ENCODE measurements at regions not wholly inside any gene's neighbourhood (a gene's known extent, or its start where the extent isn't known, plus 50 kb on each side); places are given as distances from the start of the nearest gene placed in this dataset.

DNA sequence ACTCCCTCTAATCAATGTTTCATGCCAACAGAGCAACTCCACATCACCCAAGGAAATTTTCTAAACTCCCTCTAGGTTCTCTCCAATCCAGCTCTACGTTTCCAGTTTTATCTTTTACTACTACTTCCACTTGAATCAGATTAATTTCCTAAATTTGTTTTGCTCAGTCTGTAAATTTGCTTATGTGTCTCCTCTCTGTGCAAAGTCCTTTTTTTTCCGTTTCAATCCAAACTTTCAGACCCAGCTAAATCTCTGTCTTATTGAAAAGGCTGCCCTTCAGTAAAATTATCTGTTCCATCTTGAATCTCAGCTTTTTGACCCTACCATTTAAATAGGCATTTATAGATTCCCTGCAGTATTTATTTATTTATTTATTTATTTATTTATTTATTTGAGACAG is 61.4 kb upstream of the COX10 start:
- intact Hi-C loops (cut with micrococcal nuclease; ENCODE audit: unreplicated experiment) (no loop called here), in situ Hi-C loops (cut with HindIII; ENCODE audit: low pct_unique_long_range_greater_than_20kb, low sequenced_read_pairs) (no loop called here)
- Histone ChIP-seq H3K27ac (ENCODE audit: low read length) (no peak overlapping the region), H3K9me3 (ENCODE audit: control insufficient read depth, insufficient read depth, low read depth, low read length) (no peaks in the 10 kb centered on the region), H3K27me3 (ENCODE audit: control insufficient read depth, insufficient read depth, low read length) (no peaks in the 10 kb centered on the region; the same call in 1 of the 2 replicates), H3K4me3 (ENCODE audit: low read depth in 2 of 2, low read length in 2 of 2) (no peak overlapping the region), H3K4me1 (ENCODE audit: control insufficient read depth, insufficient read depth, low read length) (no peaks in the 10 kb centered on the region), H3K36me3 (ENCODE audit: control insufficient read depth, insufficient read depth, low read length) (no peaks in the 10 kb centered on the region)
- POLR2A ChIA-PET = no interaction called here
- TF ChIP-seq, protein P1, sequence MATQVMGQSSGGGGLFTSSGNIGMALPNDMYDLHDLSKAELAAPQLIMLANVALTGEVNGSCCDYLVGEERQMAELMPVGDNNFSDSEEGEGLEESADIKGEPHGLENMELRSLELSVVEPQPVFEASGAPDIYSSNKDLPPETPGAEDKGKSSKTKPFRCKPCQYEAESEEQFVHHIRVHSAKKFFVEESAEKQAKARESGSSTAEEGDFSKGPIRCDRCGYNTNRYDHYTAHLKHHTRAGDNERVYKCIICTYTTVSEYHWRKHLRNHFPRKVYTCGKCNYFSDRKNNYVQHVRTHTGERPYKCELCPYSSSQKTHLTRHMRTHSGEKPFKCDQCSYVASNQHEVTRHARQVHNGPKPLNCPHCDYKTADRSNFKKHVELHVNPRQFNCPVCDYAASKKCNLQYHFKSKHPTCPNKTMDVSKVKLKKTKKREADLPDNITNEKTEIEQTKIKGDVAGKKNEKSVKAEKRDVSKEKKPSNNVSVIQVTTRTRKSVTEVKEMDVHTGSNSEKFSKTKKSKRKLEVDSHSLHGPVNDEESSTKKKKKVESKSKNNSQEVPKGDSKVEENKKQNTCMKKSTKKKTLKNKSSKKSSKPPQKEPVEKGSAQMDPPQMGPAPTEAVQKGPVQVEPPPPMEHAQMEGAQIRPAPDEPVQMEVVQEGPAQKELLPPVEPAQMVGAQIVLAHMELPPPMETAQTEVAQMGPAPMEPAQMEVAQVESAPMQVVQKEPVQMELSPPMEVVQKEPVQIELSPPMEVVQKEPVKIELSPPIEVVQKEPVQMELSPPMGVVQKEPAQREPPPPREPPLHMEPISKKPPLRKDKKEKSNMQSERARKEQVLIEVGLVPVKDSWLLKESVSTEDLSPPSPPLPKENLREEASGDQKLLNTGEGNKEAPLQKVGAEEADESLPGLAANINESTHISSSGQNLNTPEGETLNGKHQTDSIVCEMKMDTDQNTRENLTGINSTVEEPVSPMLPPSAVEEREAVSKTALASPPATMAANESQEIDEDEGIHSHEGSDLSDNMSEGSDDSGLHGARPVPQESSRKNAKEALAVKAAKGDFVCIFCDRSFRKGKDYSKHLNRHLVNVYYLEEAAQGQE (IDR thresholded peaks at IDR 0.05; ENCODE audit: insufficient read depth in 1 of 2, low read depth in 2 of 2, low read length in 1 of 2) = no peak
- no TSS peak for BruUV-seq (replicated peaks)
- no peak for ATAC-seq
- CTCF ChIA-PET = no interaction called here
- DNase-seq (ENCODE audit: low read depth, low spot score) = no peak

- ATAC-seq = no peak
- H3K27me3 ChIP-seq (ENCODE audit: control insufficient read depth, insufficient read depth, low read length) = no peaks in the 10 kb centered on the region; the same call in 1 of the 2 replicates
- H3K27ac ChIP-seq (ENCODE audit: low read length) = no peak overlapping the region
- TF ChIP-seq, protein P1 (IDR thresholded peaks at IDR 0.05; ENCODE audit: insufficient read depth in 1 of 2, low read depth in 2 of 2, low read length in 1 of 2) = no peak
- TF ChIP-seq, protein P2, sequence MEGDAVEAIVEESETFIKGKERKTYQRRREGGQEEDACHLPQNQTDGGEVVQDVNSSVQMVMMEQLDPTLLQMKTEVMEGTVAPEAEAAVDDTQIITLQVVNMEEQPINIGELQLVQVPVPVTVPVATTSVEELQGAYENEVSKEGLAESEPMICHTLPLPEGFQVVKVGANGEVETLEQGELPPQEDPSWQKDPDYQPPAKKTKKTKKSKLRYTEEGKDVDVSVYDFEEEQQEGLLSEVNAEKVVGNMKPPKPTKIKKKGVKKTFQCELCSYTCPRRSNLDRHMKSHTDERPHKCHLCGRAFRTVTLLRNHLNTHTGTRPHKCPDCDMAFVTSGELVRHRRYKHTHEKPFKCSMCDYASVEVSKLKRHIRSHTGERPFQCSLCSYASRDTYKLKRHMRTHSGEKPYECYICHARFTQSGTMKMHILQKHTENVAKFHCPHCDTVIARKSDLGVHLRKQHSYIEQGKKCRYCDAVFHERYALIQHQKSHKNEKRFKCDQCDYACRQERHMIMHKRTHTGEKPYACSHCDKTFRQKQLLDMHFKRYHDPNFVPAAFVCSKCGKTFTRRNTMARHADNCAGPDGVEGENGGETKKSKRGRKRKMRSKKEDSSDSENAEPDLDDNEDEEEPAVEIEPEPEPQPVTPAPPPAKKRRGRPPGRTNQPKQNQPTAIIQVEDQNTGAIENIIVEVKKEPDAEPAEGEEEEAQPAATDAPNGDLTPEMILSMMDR (IDR thresholded peaks at IDR 0.05) = no peak
- no peak for TF ChIP-seq POLR2AphosphoS5 (IDR thresholded peaks at IDR 0.05; ENCODE audit: low read depth, low read length)
- TF ChIP-seq TCF7L2 (IDR thresholded peaks at IDR 0.05; ENCODE audit: low read depth, low read length) = no peak
- TF ChIP-seq SIN3A (IDR thresholded peaks at IDR 0.05; ENCODE audit: borderline replicate concordance, insufficient read depth, low read depth, low read length) = no peak
- no TSS peak for BruUV-seq (replicated peaks)
- ChIA-PET POLR2A (no interaction called here), CTCF (no interaction called here)
- in situ Hi-C loops (cut with HindIII; ENCODE audit: low pct_unique_long_range_greater_than_20kb, low sequenced_read_pairs) (no loop called here), intact Hi-C loops (cut with micrococcal nuclease; ENCODE audit: unreplicated experiment) (no loop called here)
- H3K4me3 ChIP-seq (ENCODE audit: low read depth in 2 of 2, low read length in 2 of 2) = no peak overlapping the region
- H3K4me1 ChIP-seq (ENCODE audit: control insufficient read depth, insufficient read depth, low read length) = no peaks in the 10 kb centered on the region
- DNase-seq (ENCODE audit: low read depth, low spot score) = no peak
- H3K36me3 ChIP-seq (ENCODE audit: control insufficient read depth, insufficient read depth, low read length) = no peaks in the 10 kb centered on the region
- no peaks in the 10 kb centered on the region for H3K9me3 ChIP-seq (ENCODE audit: control insufficient read depth, insufficient read depth, low read depth, low read length)
Measured at GRCh38 chr17:14011036-14011692, 58.1 kb upstream of the COX10 start.
